ENCODE measurements at regions not wholly inside any gene's neighbourhood (a gene's known extent, or its start where the extent isn't known, plus 50 kb on each side); places are given as distances from the start of the nearest gene placed in this dataset.
"Not testable (repeated sequence)": the region's sequence is repeated elsewhere in the genome, so short reads cannot be mapped to it uniquely, and the experiment has no call there.

DNA sequence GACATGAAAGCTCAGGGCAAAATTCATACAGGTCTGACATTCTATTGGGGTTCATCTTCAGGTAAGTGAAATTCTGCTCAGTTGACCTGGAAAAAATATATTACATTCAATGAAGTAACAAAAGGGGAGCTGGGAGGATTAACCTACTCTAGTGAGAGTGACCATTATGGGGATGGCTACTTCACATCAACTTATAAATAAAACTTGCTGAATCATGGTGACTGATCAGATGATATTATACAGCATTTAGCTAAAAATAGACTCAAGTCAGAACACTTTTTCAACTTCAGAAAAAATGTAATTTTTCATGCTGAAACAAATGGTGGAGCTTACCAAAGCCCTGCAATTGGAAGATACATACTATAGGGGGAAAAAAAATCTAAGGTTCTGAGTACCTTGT lies 800.2 kb downstream of the FSCB start:
- Histone ChIP-seq H3K9me3 (ENCODE audit: control insufficient read depth, insufficient read depth, low read length) (no peaks in the 10 kb centered on the region), H3F3A (ENCODE audit: control insufficient read depth, insufficient read depth) (no peaks in the 10 kb centered on the region), H4K20me1 (ENCODE audit: control insufficient read depth, insufficient read depth, low read depth, low read length) (no peaks in the 10 kb centered on the region), H3K27ac (ENCODE audit: low read depth, low read length) (no peak overlapping the region), H3K4me1 (ENCODE audit: control insufficient read depth, low read length) (no peaks in the 10 kb centered on the region), H3K4me2 (ENCODE audit: low read length) (no peak overlapping the region), H3K36me3 (ENCODE audit: control insufficient read depth, low read length) (no peaks in the 10 kb centered on the region), H3K9me2 (replicated peaks; ENCODE audit: control insufficient read depth, low read length) (no peaks in the 10 kb centered on the region), H3K27me3 (ENCODE audit: control insufficient read depth, low read length) (no peaks in the 10 kb centered on the region), H3K4me3 (ENCODE audit: low read length) (no peak overlapping the region), H3K79me2 (ENCODE audit: control insufficient read depth, low read length) (no peaks in the 10 kb centered on the region)
- TF ChIP-seq, protein P1, sequence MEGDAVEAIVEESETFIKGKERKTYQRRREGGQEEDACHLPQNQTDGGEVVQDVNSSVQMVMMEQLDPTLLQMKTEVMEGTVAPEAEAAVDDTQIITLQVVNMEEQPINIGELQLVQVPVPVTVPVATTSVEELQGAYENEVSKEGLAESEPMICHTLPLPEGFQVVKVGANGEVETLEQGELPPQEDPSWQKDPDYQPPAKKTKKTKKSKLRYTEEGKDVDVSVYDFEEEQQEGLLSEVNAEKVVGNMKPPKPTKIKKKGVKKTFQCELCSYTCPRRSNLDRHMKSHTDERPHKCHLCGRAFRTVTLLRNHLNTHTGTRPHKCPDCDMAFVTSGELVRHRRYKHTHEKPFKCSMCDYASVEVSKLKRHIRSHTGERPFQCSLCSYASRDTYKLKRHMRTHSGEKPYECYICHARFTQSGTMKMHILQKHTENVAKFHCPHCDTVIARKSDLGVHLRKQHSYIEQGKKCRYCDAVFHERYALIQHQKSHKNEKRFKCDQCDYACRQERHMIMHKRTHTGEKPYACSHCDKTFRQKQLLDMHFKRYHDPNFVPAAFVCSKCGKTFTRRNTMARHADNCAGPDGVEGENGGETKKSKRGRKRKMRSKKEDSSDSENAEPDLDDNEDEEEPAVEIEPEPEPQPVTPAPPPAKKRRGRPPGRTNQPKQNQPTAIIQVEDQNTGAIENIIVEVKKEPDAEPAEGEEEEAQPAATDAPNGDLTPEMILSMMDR (IDR thresholded peaks at IDR 0.05; ENCODE audit: low read depth, low read length, poor library complexity, severe bottlenecking), result no peak
- TF ChIP-seq EZH2phosphoT487 (IDR thresholded peaks at IDR 0.05; ENCODE audit: borderline replicate concordance, low read length), result no peak

DNA sequence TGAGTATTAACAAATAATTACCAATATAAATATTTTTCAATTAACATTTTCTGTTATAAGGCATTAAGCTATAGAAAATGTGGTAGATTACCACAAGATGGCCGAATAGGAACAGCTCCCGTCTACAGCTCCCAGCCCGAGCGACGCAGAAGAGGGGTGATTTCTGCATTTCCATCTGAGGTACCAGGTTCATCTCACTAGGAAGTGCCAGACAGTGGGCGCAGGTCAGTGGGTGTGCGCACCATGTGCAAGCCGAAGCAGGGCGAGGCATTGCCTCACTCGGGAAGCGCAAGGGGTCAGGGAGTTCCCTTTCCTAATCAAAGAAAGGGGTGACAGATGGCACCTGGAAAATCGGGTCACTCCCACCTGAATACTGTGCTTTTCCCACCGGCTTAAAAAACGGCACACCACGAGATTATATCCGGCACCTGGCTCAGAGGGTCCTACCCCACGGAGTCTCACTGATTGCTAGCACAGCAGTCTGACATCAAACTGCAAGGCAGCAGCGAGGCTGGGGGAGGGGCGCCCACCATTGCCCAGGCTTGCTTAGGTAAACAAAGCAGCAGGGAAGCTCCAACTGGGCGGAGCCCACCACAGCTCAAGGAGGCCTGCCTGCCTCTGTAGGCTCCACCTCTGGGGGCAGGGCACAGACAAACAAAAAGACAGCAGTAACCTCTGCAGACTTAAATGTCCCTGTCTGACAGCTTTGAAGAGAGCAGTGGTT lies 808.4 kb downstream of the FSCB start:
- not testable (repeated sequence) for H3K4me2 ChIP-seq (ENCODE audit: low read length); H3K79me2 ChIP-seq (ENCODE audit: control insufficient read depth, low read length); H3K27me3 ChIP-seq (ENCODE audit: control insufficient read depth, low read length); H3K9me3 ChIP-seq (ENCODE audit: control insufficient read depth, insufficient read depth, low read length); H3F3A ChIP-seq (ENCODE audit: control insufficient read depth, insufficient read depth); H3K4me1 ChIP-seq (ENCODE audit: control insufficient read depth, low read length); H3K4me3 ChIP-seq (ENCODE audit: low read length); H4K20me1 ChIP-seq (ENCODE audit: control insufficient read depth, insufficient read depth, low read depth, low read length); H3K9me2 ChIP-seq (replicated peaks; ENCODE audit: control insufficient read depth, low read length); H3K36me3 ChIP-seq (ENCODE audit: control insufficient read depth, low read length); H3K27ac ChIP-seq (ENCODE audit: low read depth, low read length)

DNA sequence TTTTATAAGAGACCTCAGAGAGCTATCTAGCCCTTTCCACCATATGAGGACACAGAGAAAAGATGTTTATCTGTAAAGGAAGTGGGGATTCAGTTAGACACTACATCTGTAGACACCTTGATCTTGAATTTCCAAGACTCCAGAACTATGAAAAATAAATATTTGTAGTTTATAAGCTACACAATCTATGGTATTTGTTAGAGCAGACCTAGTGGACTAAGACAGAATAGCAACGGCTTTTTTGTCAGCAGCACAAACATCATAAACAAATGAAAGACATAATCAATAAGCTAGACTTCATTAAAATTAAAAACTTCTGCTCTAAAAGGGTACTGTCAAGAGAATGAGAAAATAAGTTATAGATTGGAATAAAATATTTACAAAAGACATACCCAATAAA lies 810.1 kb downstream of the FSCB start:
- Histone ChIP-seq H3K27ac (ENCODE audit: low read depth, low read length) (no peak overlapping the region), H3K27me3 (ENCODE audit: control insufficient read depth, low read length) (no peaks in the 10 kb centered on the region), H4K20me1 (ENCODE audit: control insufficient read depth, insufficient read depth, low read depth, low read length) (no peaks in the 10 kb centered on the region), H3K4me2 (ENCODE audit: low read length) (no peak overlapping the region), H3K9me3 (ENCODE audit: control insufficient read depth, insufficient read depth, low read length) (no peaks in the 10 kb centered on the region), H3K9me2 (replicated peaks; ENCODE audit: control insufficient read depth, low read length) (no peaks in the 10 kb centered on the region), H3K79me2 (ENCODE audit: control insufficient read depth, low read length) (no peaks in the 10 kb centered on the region), H3K4me3 (ENCODE audit: low read length) (no peak overlapping the region), H3K36me3 (ENCODE audit: control insufficient read depth, low read length) (no peaks in the 10 kb centered on the region), H3K4me1 (ENCODE audit: control insufficient read depth, low read length) (no peaks in the 10 kb centered on the region), H3F3A (ENCODE audit: control insufficient read depth, insufficient read depth) (no peaks in the 10 kb centered on the region)
- TF ChIP-seq, protein P1 (IDR thresholded peaks at IDR 0.05; ENCODE audit: low read depth, low read length, poor library complexity, severe bottlenecking), result no peak
- no peak for TF ChIP-seq EZH2phosphoT487 (IDR thresholded peaks at IDR 0.05; ENCODE audit: borderline replicate concordance, low read length)

DNA sequence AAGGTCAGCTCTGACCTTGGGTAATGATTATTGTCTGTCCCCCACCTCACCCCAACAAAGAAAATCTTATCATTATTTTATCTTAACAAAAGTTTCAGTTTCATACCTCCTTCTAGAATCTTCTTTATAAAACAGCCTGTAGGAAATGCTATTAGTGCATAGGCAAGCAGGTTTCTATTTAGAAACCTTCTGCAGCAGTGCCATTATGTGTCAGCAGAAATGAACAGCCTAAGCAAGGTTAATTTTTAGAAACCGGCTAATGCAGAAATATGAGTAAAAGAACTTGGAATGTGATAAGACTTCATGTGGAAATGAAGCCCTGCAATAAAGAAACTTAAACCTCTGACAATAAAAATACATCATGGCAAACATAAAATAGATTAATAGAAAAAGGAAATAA lies 814.4 kb downstream of the FSCB start:
- H3K27ac ChIP-seq (ENCODE audit: low read depth, low read length), result no peak overlapping the region
- no peaks in the 10 kb centered on the region for H3K4me1 ChIP-seq (ENCODE audit: control insufficient read depth, low read length)
- TF ChIP-seq EZH2phosphoT487 (IDR thresholded peaks at IDR 0.05; ENCODE audit: borderline replicate concordance, low read length), result no peak
- TF ChIP-seq, protein P1 (IDR thresholded peaks at IDR 0.05; ENCODE audit: low read depth, low read length, poor library complexity, severe bottlenecking), result no peak
- H3K9me2 ChIP-seq (replicated peaks; ENCODE audit: control insufficient read depth, low read length), result no peaks in the 10 kb centered on the region
- no peak overlapping the region for H3K4me3 ChIP-seq (ENCODE audit: low read length)
- no peaks in the 10 kb centered on the region for H3K9me3 ChIP-seq (ENCODE audit: control insufficient read depth, insufficient read depth, low read length)
- no peak overlapping the region for H3K4me2 ChIP-seq (ENCODE audit: low read length)
- H4K20me1 ChIP-seq (ENCODE audit: control insufficient read depth, insufficient read depth, low read depth, low read length), result no peaks in the 10 kb centered on the region
- no peaks in the 10 kb centered on the region for H3K36me3 ChIP-seq (ENCODE audit: control insufficient read depth, low read length)
- H3F3A ChIP-seq (ENCODE audit: control insufficient read depth, insufficient read depth), result no peaks in the 10 kb centered on the region
- H3K27me3 ChIP-seq (ENCODE audit: control insufficient read depth, low read length), result no peaks in the 10 kb centered on the region
- no peaks in the 10 kb centered on the region for H3K79me2 ChIP-seq (ENCODE audit: control insufficient read depth, low read length)
